Body of pancreas (tissue), 4 donors: ENCODE measurements at regions not wholly inside any gene's neighbourhood (a gene's known extent, or its start where the extent isn't known, plus 50 kb on each side); places are given as distances from the start of the nearest gene placed in this dataset.

Experiments used
- CTCF ChIP-seq, 7 experiments: fragments of 450-650 bp in 4 of 7; fragments of 200-600 bp in 3 of 7; sonication (generic) in 3 of 7; IDR thresholded peaks; one replicate each; pipeline ENCODE4 v1.5.1; 2016 to 2019; ENCODE audit warnings: antibody characterized with exemption in 7 of 7
- POLR2A ChIP-seq, 3 donors: fragments of 450-650 bp; IDR thresholded peaks; one replicate each; pipeline ENCODE4 v1.6.1; 2016; ENCODE audit warnings: antibody characterized with exemption in 3 of 3, mild to moderate bottlenecking in 2 of 3

- no peak for TF ChIP-seq POLR2A (IDR thresholded peaks at IDR 0.05)
- no peak for TF ChIP-seq CTCF (IDR thresholded peaks at IDR 0.05)
These were observed 1049.6 kb downstream of the GRM8 start for GRCh38 chr7:126203185-126203584.
